ENCODE measurements at regions not wholly inside any gene's neighbourhood (a gene's known extent, or its start where the extent isn't known, plus 50 kb on each side); places are given as distances from the start of the nearest gene placed in this dataset.

- no peaks in the 10 kb centered on the region for H3K36me3 ChIP-seq
- no peaks in the 10 kb centered on the region for H3K9me3 ChIP-seq
- intact Hi-C loops (cut with DNase I; ENCODE audit: low total_unique reads), result no loop called here
- no peak for DNase-seq
- TF ChIP-seq POLR2A (IDR thresholded peaks at IDR 0.05) (no peak), CTCF (IDR thresholded peaks at IDR 0.05) (no peak)
- no peak overlapping the region for H3K4me3 ChIP-seq
- no peaks in the 10 kb centered on the region for H3K4me1 ChIP-seq
- no peak overlapping the region for H3K27ac ChIP-seq
- no peaks in the 10 kb centered on the region for H3K27me3 ChIP-seq
Measured at GRCh38 chr14:61602003-61602732, 93.1 kb upstream of the HIF1A start.

GRCh38 chr14:61602733-61603077, 92.6 kb upstream of the HIF1A start:
- H3K36me3 ChIP-seq, result no peaks in the 10 kb centered on the region
- no peak for DNase-seq
- no peak for TF ChIP-seq CTCF (IDR thresholded peaks at IDR 0.05)
- TF ChIP-seq POLR2A (IDR thresholded peaks at IDR 0.05), result no peak
- H3K4me3 ChIP-seq, result no peak overlapping the region
- no peaks in the 10 kb centered on the region for H3K27me3 ChIP-seq
- intact Hi-C loops (cut with DNase I; ENCODE audit: low total_unique reads), result no loop called here
- no peak overlapping the region for H3K27ac ChIP-seq
- H3K4me1 ChIP-seq, result no peaks in the 10 kb centered on the region
- no peaks in the 10 kb centered on the region for H3K9me3 ChIP-seq

- no peaks in the 10 kb centered on the region for H3K36me3 ChIP-seq
- intact Hi-C loops (cut with DNase I; ENCODE audit: low total_unique reads), result no loop called here
- no peak for DNase-seq
- H3K27ac ChIP-seq, result no peak overlapping the region
- TF ChIP-seq CTCF (IDR thresholded peaks at IDR 0.05) (no peak), POLR2A (IDR thresholded peaks at IDR 0.05) (no peak)
- H3K27me3 ChIP-seq, result no peaks in the 10 kb centered on the region
- no peak overlapping the region for H3K4me3 ChIP-seq
- H3K4me1 ChIP-seq, result no peaks in the 10 kb centered on the region
- H3K9me3 ChIP-seq, result no peaks in the 10 kb centered on the region
Measured at GRCh38 chr14:61603736-61604135, 91.6 kb upstream of the HIF1A start.

- TF ChIP-seq POLR2A (IDR thresholded peaks at IDR 0.05) (no peak), CTCF (IDR thresholded peaks at IDR 0.05) (no peak)
- Histone ChIP-seq H3K4me1 (no peaks in the 10 kb centered on the region), H3K27ac (no peak overlapping the region), H3K27me3 (no peaks in the 10 kb centered on the region), H3K4me3 (no peak overlapping the region), H3K36me3 (no peaks in the 10 kb centered on the region), H3K9me3 (no peaks in the 10 kb centered on the region)
- intact Hi-C loops (cut with DNase I; ENCODE audit: low total_unique reads), result no loop called here
- no peak for DNase-seq
Measured at GRCh38 chr14:61607570-61608244, 87.6 kb upstream of the HIF1A start.
